CD4-positive, alpha-beta T cell treated with Interleukin-6 for 4 hours (primary cell): ENCODE measurements at regions not wholly inside any gene's neighbourhood (a gene's known extent, or its start where the extent isn't known, plus 50 kb on each side); places are given as distances from the start of the nearest gene placed in this dataset.

ENCODE experiments used
- DNase-seq: peaks from one replicate; pipeline ENCODE4 v3.0.0-alpha.2; 2020; ENCODE audit warnings: mixed read lengths

GRCh38 chr10:78529262-78529661 is 495.6 kb downstream of the RPS24 start:
- DNase-seq: no peak

GRCh38 chr10:78531088-78531487 is 497.4 kb downstream of the RPS24 start:
- no peak for DNase-seq

GRCh38 chr10:78532480-78533042 is 498.9 kb downstream of the RPS24 start:
- no peak for DNase-seq

GRCh38 chr10:78533098-78533497 is 499.4 kb downstream of the RPS24 start:
- no peak for DNase-seq

- no peak for DNase-seq
Measured at GRCh38 chr10:78533776-78534175, 500.1 kb downstream of the RPS24 start.

GRCh38 chr10:78535716-78536218 is 502.1 kb downstream of the RPS24 start:
- DNase-seq: no peak

DNA sequence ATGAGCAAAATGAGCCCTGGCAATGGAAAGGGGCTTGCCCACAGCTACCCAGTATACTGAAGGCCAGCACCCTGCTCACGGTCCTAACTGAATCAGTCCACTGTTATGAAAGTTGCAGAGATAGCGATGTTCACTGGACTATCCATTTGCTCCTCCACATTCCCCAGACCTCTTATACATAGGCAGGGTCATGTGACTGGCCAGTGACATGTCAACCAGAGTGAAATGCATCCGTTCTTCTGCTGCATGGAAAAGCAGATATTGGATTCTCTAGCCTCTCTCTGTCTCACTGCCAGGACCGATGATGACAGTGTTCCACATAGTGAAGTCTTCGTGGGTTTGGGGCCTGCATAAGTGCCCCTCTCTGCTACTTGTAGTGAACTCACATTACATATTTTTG is 503.4 kb downstream of the RPS24 start:
- no peak for DNase-seq

GRCh38 chr10:78539247-78539766 is 505.6 kb downstream of the RPS24 start:
- no peak for DNase-seq

DNA sequence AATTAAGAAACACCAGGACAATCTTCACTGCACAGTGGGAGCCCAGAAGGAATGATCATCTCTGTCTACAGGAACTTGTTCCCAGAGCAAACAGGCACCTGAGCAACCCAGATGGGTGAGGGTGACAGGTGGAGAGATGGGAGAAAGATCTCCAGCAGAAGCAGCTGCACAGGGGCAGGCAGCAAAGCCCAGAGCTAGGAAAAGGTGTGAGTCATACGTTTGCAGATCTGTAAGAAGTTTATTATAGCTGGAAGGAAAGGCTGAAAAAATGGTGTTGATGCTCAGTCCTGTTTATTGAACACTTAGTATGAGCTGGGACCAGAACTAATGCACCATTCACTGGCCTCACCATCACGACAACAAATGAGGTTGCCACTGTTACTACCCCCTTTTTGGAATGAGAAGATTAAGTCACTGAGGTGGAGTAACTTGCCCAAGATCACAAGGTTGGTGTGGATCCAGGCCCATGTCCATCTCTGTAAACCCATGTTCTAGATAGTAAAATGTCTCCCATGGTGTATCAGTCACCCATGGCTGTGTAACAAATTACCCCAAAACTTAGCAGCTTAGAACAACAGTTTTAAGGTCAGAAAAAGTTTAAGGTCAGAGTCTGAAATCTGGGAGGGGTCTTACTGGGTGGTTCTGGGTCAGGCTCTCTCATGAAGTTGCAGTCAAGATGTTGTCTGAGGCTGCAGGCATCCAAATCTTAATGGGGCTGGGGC is 506.9 kb downstream of the RPS24 start:
- no peak for DNase-seq

DNA sequence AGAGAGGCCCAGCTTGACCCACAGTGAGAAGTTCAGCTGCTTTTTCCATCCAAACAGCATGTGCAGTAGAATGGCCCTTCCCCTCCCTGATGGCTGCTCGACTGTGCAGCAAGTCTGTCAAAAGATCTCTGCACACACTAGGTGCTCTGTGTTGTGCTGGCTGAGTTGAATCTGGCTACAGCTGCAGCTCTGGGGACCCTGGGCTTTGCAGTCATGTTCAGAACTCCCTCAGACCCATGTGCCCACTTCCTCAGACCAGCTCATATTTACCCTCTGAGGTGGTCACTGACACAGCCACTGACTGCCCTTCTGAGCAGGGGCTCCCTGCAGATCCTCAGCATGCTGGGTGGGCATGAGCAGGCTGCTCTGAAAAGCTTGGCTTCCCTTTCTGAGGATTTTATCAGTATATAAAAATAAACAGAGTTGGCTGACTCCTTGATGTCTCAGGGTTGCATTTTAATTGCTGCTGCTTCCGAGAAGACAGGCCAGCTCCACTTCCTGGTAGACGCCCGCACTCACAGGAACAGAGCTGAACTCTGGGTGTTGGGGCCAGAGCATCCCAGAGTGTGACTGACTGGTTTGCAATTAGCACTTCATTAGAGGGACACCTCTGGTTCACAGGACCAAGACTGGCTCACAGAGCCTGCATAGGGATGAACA is 507.9 kb downstream of the RPS24 start:
- no peak for DNase-seq

GRCh38 chr10:78542141-78542489 is 508.5 kb downstream of the RPS24 start:
- DNase-seq: no peak

DNA sequence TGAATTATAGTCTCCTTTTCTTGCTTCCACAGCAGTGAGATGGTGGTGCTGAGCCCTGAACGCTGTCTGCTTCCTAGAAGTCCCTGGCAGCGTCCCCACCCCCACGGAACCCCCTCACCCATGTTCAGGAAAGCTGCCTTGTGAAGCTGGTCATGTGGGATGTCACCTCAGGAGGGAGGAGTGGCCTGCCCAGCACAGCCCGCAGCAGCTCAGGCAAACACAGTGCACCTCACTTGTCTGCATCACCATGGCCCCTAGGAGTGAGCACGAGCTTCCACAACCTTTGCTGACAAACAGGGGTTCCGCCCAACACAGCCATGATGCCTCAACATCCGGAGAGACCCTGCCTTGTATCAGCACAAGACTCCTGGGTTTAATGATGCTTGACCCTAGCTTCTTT is 508.9 kb downstream of the RPS24 start:
- no peak for DNase-seq

- DNase-seq: no peak
Measured at GRCh38 chr10:78543031-78543748, 509.5 kb downstream of the RPS24 start.

GRCh38 chr10:78543749-78544362 is 510.2 kb downstream of the RPS24 start:
- no peak for DNase-seq

- no peak for DNase-seq
Measured at GRCh38 chr10:78544423-78545090, 510.9 kb downstream of the RPS24 start.

GRCh38 chr10:78545756-78546155 is 512.1 kb downstream of the RPS24 start:
- no peak for DNase-seq

GRCh38 chr10:78547397-78547796 is 513.7 kb downstream of the RPS24 start:
- no peak for DNase-seq

DNA sequence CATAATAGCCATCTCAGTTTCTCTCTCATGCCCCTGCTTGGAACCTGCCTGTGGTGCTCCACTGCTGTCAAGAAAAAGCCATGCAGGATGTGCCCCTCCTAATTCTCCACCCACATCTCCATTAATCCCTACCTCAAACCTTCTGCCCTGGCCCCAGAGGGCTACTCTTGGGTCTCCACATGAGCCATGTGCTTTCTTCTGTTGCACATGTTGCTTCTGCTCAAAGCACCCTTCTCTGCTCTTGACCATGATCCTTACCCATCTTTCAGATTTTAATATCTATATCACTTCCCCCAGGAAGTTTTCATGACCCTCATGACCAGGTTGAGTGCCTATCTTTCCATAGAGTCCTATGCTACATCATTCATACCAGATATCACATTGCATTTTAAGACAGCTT is 514.2 kb downstream of the RPS24 start:
- no peak for DNase-seq

GRCh38 chr10:78548369-78548768 is 514.7 kb downstream of the RPS24 start:
- DNase-seq: no peak

- DNase-seq: no peak
Measured at GRCh38 chr10:78549140-78549935, 515.7 kb downstream of the RPS24 start.

DNA sequence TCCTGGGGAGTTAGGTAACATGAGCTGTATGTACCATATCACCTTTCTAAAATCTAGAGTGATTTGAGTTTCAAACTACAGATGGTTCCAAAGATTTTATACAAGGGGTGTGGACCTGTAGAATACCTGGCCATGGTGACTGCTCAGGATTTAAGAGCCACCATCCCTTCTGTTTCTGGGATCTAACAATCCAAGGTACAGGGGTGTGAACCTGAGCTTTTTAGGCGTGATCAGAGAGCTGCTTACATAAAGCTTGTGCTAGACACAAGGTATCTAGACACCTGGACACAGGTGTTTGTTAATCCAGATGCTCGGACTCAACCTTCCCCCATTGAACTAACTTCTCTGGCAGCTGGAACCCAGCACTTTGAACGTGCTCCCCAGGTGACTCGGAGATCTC is 516.4 kb downstream of the RPS24 start:
- no peak for DNase-seq
